HCT116 (cell line): ENCODE measurements at regions not wholly inside any gene's neighbourhood (a gene's known extent, or its start where the extent isn't known, plus 50 kb on each side); places are given as distances from the start of the nearest gene placed in this dataset.

ENCODE experiments used
- EZH2 ChIP-seq: fragments of 200-600 bp; sonication (generic); IDR thresholded peaks from 2 replicates; pipeline ENCODE4 v1.6.1; 2017; ENCODE audit warnings: antibody characterized with exemption, mixed run types
- POLR2AphosphoS5 ChIP-seq: IDR thresholded peaks from 2 replicates; pipeline ENCODE4 v1.6.1; 2011; ENCODE audit warnings: mild to moderate bottlenecking, low read depth, low read length, moderate library complexity
- TF ChIP-seq, protein P1 (sequence below), 3 experiments: fragments of 200-600 bp in 1 of 3; sonication (generic) in 1 of 3; IDR thresholded peaks in 2 of 3; conservative IDR thresholded peaks in 1 of 3; 2 replicates each; pipeline ENCODE4 v1.5.1; 2012 to 2017; ENCODE audit warnings: low read depth in 2 of 3, low read length in 2 of 3, antibody characterized with exemption in 1 of 3, borderline replicate concordance in 1 of 3, control low read depth in 1 of 3, mild to moderate bottlenecking in 1 of 3, mixed read lengths in 1 of 3, mixed run types in 1 of 3, moderate library complexity in 1 of 3; ENCODE audit not compliant: insufficient read depth in 1 of 3

DNA sequence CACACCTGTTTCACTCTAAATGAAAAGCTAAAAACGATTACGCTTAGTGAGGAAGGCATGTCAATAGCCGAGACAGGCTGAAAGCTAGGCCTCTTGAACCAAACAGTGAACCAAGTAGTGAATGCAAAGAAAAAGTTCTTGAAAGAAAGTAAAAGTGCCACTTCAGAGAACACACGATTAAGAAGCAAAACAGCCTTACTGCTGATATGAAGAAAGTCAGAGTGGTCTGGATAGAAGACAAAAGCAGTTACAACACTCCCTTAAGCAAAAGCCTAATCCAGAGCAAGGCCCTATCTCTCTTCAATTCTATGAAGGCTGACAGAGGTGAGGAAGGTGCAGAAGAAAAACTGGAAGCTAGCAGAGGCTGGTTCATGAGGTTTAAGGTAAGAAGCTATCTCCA, 130.7 kb downstream of the SIPA1L2 start:
- TF ChIP-seq, protein P1, sequence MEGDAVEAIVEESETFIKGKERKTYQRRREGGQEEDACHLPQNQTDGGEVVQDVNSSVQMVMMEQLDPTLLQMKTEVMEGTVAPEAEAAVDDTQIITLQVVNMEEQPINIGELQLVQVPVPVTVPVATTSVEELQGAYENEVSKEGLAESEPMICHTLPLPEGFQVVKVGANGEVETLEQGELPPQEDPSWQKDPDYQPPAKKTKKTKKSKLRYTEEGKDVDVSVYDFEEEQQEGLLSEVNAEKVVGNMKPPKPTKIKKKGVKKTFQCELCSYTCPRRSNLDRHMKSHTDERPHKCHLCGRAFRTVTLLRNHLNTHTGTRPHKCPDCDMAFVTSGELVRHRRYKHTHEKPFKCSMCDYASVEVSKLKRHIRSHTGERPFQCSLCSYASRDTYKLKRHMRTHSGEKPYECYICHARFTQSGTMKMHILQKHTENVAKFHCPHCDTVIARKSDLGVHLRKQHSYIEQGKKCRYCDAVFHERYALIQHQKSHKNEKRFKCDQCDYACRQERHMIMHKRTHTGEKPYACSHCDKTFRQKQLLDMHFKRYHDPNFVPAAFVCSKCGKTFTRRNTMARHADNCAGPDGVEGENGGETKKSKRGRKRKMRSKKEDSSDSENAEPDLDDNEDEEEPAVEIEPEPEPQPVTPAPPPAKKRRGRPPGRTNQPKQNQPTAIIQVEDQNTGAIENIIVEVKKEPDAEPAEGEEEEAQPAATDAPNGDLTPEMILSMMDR (IDR thresholded peaks at IDR 0.05 in 2 of 3, conservative IDR thresholded peaks at IDR 0.05 in 1 of 3; ENCODE audit: borderline replicate concordance in 1 of 3, insufficient read depth in 1 of 3, low read depth in 2 of 3, low read length in 2 of 3), result no peak
- no peak for TF ChIP-seq EZH2
- TF ChIP-seq POLR2AphosphoS5, result no peak
